ENCODE measurements at regions not wholly inside any gene's neighbourhood (a gene's known extent, or its start where the extent isn't known, plus 50 kb on each side); places are given as distances from the start of the nearest gene placed in this dataset.

DNA sequence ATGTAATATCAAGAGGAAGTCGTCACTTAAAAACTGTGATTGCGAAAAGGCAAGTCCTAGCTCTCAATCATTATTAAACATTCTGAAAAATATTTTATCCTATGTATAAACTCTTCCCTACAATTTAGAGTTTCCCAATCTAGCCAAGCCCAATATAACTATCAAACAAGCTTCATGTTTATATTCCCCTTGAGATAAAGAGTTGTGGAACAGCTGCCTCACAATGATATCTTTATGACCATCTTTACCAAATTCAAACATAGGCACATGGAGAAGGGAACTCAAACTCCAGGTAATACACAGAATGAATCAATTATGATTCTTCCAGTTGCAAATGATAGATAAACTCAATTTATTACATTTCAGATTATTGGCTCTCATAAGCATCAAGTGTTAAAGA lies 1468.7 kb downstream of the EFNA5 start:
- Histone ChIP-seq H3F3A (ENCODE audit: insufficient read depth, low read length) (no peaks in the 10 kb centered on the region), H3K27me3 (ENCODE audit: insufficient read depth, low read length) (no peaks in the 10 kb centered on the region), H3K9me2 (ENCODE audit: low read depth, low read length) (no peaks in the 10 kb centered on the region), H2AFZ (ENCODE audit: low read length) (no peak overlapping the region), H3K9me3 (ENCODE audit: low read length) (no peaks in the 10 kb centered on the region), H3K4me3 (ENCODE audit: low read depth, low read length, poor library complexity, severe bottlenecking) (no peak overlapping the region), H3K9ac (ENCODE audit: low read length) (no peak overlapping the region), H4K20me1 (ENCODE audit: insufficient read depth, low read length) (no peaks in the 10 kb centered on the region), H3K4me1 (ENCODE audit: insufficient read depth, low read length, severe bottlenecking) (no peaks in the 10 kb centered on the region), H3K4me2 (ENCODE audit: low read length) (no peak overlapping the region), H3K36me3 (ENCODE audit: insufficient read depth, low read length) (no peaks in the 10 kb centered on the region), H3K79me2 (ENCODE audit: insufficient read depth, low read length) (no peaks in the 10 kb centered on the region), H3K27ac (ENCODE audit: low read depth, low read length, poor library complexity, severe bottlenecking) (no peak overlapping the region)
- TF ChIP-seq, protein P1, sequence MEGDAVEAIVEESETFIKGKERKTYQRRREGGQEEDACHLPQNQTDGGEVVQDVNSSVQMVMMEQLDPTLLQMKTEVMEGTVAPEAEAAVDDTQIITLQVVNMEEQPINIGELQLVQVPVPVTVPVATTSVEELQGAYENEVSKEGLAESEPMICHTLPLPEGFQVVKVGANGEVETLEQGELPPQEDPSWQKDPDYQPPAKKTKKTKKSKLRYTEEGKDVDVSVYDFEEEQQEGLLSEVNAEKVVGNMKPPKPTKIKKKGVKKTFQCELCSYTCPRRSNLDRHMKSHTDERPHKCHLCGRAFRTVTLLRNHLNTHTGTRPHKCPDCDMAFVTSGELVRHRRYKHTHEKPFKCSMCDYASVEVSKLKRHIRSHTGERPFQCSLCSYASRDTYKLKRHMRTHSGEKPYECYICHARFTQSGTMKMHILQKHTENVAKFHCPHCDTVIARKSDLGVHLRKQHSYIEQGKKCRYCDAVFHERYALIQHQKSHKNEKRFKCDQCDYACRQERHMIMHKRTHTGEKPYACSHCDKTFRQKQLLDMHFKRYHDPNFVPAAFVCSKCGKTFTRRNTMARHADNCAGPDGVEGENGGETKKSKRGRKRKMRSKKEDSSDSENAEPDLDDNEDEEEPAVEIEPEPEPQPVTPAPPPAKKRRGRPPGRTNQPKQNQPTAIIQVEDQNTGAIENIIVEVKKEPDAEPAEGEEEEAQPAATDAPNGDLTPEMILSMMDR (IDR thresholded peaks at IDR 0.05; ENCODE audit: low read length) = no peak
- no peak for TF ChIP-seq EZH2 (IDR thresholded peaks at IDR 0.05; ENCODE audit: borderline replicate concordance, low read length)

DNA sequence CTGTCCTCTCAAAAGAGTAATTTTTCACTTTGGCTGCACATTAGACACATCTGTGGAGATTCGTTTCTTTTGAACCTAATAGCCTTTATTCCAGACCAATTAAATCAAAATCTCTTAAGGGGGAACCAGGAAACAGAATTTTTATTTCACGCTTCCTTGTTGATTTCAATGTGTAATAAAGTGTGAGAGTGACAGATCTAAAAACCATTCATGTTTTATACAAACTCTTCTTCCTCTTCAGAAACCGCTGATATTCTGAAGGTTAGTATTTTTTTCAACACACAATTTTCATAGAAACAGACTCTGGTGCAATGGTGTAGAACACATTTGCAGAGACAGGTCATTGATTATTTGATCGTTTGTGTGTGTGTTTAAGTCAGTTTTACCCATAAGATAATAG lies 1469.8 kb downstream of the EFNA5 start:
- no peaks in the 10 kb centered on the region for H3K27me3 ChIP-seq (ENCODE audit: insufficient read depth, low read length)
- no peaks in the 10 kb centered on the region for H3K9me3 ChIP-seq (ENCODE audit: low read length)
- H3K9me2 ChIP-seq (ENCODE audit: low read depth, low read length) = no peaks in the 10 kb centered on the region
- no peak overlapping the region for H3K4me2 ChIP-seq (ENCODE audit: low read length)
- TF ChIP-seq, protein P1 (IDR thresholded peaks at IDR 0.05; ENCODE audit: low read length) = no peak
- TF ChIP-seq EZH2 (IDR thresholded peaks at IDR 0.05; ENCODE audit: borderline replicate concordance, low read length) = no peak
- H3K27ac ChIP-seq (ENCODE audit: low read depth, low read length, poor library complexity, severe bottlenecking) = no peak overlapping the region
- no peaks in the 10 kb centered on the region for H3K79me2 ChIP-seq (ENCODE audit: insufficient read depth, low read length)
- H2AFZ ChIP-seq (ENCODE audit: low read length) = no peak overlapping the region
- no peak overlapping the region for H3K9ac ChIP-seq (ENCODE audit: low read length)
- no peaks in the 10 kb centered on the region for H3F3A ChIP-seq (ENCODE audit: insufficient read depth, low read length)
- H4K20me1 ChIP-seq (ENCODE audit: insufficient read depth, low read length) = no peaks in the 10 kb centered on the region
- no peak overlapping the region for H3K4me3 ChIP-seq (ENCODE audit: low read depth, low read length, poor library complexity, severe bottlenecking)
- no peaks in the 10 kb centered on the region for H3K36me3 ChIP-seq (ENCODE audit: insufficient read depth, low read length)
- no peaks in the 10 kb centered on the region for H3K4me1 ChIP-seq (ENCODE audit: insufficient read depth, low read length, severe bottlenecking)

DNA sequence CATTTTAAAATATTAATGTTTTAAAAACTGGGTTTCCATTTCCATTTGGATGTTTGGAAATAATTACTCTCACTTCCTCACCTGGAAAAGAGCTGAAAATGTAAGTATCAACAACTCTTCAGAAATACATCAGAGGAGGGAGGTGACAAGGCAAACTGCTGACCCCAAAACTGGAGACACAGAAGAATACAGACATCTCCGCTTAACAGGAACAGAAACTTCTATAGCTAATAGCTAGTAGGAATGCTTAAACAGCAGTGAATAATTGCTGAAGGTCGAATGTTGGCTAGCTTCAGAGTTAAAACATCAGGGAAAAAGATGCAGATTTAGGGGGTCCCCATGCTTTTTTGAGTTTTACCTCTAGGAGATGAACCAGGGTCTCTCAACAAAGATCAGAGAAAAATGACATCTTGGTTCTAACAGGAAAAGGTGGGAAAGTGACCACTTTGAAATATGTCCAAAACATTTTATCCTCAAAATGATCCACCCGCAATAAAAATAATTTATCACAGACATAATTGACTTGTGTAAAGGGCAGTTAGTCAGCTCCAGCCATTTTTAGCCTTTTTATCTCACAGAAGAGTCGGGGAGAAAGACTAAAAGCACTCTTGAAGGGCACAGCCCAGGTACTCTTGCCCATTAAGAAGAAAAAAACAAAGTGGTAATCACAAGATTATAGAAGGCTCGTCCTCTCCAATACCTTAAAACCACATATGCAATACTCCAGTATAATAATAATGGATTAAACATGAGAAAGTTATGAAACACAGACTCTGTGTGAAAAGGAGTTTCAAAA lies 1474.9 kb downstream of the EFNA5 start:
- Histone ChIP-seq H3K27me3 (ENCODE audit: insufficient read depth, low read length) (no peaks in the 10 kb centered on the region), H3F3A (ENCODE audit: insufficient read depth, low read length) (no peaks in the 10 kb centered on the region)

More for the DNA sequence above, 1474.9 kb downstream of the EFNA5 start:
- Histone ChIP-seq H3K36me3 (ENCODE audit: insufficient read depth, low read length) (no peaks in the 10 kb centered on the region), H3K79me2 (ENCODE audit: insufficient read depth, low read length) (no peaks in the 10 kb centered on the region), H3K4me1 (ENCODE audit: insufficient read depth, low read length, severe bottlenecking) (no peaks in the 10 kb centered on the region), H4K20me1 (ENCODE audit: insufficient read depth, low read length) (no peaks in the 10 kb centered on the region), H3K27ac (ENCODE audit: low read depth, low read length, poor library complexity, severe bottlenecking) (no peak overlapping the region), H3K4me2 (ENCODE audit: low read length) (no peak overlapping the region), H3K4me3 (ENCODE audit: low read depth, low read length, poor library complexity, severe bottlenecking) (no peak overlapping the region), H3K9me3 (ENCODE audit: low read length) (no peaks in the 10 kb centered on the region), H2AFZ (ENCODE audit: low read length) (no peak overlapping the region), H3K9ac (ENCODE audit: low read length) (no peak overlapping the region), H3K9me2 (ENCODE audit: low read depth, low read length) (no peaks in the 10 kb centered on the region)
- TF ChIP-seq, protein P1 (IDR thresholded peaks at IDR 0.05; ENCODE audit: low read length) = no peak
- TF ChIP-seq EZH2 (IDR thresholded peaks at IDR 0.05; ENCODE audit: borderline replicate concordance, low read length) = no peak
